NCI-H1092 (cell line): ENCODE measurements at regions not wholly inside any gene's neighbourhood (a gene's known extent, or its start where the extent isn't known, plus 50 kb on each side); places are given as distances from the start of the nearest gene placed in this dataset.
"Not testable (repeated sequence)": the region's sequence is repeated elsewhere in the genome, so short reads cannot be mapped to it uniquely, and the experiment has no call there.

Experiments used
- DNase-seq: peaks from one replicate; lab custom pipeline; 2025; lab: John Stamatoyannopoulos, UW

DNA sequence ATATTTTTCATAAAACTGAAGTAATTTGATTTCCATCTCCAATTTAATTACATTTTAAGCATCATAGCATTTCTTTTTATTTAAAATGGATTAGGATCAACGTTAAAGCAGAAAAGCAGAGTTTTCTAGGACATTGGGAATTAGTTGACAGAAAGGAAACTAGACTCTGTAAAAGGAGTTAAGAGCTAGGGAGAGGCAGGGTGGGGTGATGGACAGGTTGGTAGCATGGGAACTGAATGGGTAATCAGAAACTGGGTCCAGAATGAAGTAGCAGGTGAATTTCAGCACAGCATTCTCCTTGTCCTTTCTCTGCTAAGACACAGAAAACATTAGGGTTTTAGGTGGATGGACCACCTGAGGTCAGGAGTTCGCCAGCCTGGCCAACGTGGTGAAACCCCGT lies 97.6 kb downstream of the ANAPC4 start:
- no peak for DNase-seq

DNA sequence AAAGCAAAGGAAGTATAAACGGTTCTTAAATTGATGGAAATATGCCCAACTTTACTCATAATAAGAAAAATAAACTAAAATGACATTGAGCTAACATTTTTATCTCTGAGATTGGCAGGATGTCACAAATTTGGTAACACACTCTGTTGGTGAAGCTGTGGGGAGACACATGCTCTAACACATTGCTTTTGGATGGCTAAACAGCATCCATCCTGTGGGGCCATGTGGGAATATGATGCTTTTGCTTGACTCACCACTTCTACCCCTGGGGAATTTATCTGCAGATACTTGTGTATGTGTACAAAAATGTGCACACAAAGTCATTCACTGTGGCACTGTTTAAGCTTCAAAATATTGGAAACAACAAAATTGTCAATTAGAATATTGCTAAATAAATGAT lies 100.2 kb downstream of the ANAPC4 start:
- no peak for DNase-seq

DNA sequence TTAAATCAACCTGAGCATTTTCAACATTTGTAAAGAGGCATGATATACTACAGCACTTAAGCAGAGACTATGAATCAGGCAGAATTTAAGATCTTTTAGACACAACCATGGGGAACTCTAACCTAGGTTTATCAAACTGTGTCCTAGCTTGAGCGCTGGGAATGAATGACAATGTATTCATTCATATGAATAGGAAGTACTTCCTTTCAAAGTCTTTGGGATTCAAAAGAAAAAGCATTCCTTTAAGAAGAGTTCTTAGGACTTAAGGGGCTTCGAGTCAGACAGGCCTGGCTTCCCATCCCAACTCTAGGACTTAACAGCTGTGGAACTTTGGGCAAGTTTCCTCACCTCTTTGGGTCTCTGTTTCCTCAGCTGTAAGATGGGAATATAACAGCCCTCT lies 104.6 kb downstream of the ANAPC4 start:
- no peak for DNase-seq

DNA sequence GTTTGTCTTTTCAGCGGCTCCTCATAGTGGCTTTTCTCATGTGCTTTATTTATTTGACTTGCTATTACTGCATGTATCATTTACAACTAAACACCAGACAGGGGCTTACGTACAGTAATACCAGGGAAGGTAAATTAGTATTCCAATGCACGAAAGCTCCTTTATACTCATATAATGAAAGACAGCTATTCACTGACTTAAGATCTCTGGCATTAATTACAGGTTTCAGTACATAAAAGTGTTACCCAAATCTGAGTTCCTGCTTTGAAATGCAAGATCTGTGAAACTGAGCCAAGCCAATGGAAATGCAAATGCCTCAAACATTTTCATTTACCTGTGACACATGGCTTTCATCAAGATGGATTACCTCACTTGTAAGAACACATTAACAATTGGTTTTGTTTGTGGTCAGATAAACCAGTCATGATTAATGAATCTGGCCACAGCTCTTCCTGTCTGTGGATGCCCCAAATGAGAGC lies 107.2 kb downstream of the ANAPC4 start:
- no peak for DNase-seq

DNA sequence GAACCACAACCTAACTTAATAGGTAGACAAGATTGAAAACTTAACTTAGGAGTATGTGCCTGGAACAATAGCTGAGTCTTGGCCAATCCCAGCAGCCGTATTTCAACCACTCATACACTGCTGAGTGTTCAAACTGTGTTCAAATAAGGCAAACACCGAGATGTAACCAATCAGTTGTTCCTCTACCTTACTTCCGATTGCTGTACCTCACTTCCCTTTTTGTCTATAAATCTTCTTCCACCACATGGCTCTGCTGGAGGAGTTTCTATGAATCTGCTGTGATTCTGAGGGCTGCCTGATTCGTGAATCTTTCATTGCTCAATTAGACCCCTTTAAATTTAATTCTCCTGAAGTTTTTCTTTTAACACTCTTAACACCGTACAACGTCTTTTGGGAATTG lies 108.0 kb downstream of the ANAPC4 start:
- no peak for DNase-seq

DNA sequence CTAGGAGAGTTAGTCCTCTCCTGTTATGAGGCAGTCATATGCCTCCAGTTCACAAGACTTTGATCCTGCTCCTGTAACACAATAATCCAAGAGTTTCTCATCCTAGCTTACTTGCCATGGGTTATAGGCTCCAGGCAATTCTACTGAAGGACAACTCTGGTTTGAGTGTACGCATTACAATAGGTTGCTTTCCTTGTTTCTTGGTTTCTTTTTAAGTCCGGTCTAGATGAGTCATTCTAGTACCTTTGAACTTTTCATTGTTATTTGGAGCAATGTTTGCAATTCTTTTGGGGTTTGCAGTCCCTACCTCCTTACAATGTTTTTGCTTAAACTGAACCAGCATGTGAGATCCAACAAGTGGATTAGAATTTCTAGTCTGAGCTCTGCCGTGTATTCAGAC lies 109.1 kb downstream of the ANAPC4 start:
- no peak for DNase-seq

DNA sequence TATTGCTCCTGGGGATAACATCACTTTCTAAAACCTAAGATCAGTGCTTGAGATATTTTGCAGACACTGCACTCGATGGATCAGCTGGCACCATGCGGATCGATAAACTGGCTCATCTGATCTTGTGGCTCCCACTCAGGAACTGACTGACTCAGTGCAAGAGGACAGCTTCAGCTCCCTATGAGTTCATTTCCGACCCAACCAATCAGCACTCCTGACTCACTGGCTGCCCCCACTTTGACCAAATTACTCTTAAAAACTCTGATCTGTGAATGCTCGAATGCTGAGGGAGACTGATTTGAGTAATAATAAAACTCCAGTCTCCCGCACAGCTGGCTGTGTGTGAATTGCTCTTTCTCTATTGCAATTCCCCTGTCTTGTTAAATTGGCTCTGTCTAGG lies 110.1 kb downstream of the ANAPC4 start:
- DNase-seq = no peak

DNA sequence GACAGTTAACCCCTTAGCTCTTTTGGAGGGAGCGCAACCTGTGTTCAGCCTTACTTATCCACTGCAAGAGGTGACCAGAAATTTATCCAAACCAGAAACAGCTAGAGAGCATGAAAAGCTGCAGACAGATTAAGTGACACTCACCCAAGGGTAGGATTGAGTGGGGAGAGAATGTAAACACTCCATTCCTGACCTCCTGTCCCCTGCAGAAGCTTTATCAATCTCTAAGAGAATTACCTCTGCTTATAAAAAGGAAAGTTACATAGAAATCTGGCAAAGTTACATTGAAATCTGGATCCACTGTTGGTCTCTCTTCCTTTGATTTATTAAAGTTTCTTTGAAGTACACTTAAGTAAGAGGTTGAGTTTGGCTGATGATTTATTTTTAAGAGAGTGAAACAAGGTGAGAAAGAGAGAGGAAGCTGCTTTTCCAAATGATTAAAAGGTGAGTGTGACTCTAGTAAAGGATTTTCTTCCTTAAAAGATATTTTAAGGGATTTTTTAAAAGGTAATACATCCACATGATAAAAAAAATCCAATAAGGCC lies 112.3 kb downstream of the ANAPC4 start:
- no peak for DNase-seq

DNA sequence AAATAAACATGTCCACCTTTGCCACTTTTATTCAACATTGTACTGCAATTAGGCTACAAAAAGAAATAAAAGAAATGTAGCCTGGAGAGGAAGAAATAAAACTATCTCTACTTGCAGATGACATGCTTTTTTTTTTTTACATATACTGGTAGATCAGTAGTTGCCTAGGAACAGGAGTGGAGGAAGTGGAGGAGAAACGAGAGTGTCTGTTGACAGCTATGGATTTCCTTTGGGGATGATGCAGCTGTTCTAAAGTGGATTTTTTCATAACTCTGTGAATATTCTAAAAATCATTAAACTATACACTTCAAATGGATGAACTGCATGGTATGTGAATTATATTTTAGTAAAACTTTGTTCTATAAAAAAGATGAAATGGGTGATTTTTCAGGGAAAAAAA lies 116.4 kb downstream of the ANAPC4 start:
- no peak for DNase-seq

DNA sequence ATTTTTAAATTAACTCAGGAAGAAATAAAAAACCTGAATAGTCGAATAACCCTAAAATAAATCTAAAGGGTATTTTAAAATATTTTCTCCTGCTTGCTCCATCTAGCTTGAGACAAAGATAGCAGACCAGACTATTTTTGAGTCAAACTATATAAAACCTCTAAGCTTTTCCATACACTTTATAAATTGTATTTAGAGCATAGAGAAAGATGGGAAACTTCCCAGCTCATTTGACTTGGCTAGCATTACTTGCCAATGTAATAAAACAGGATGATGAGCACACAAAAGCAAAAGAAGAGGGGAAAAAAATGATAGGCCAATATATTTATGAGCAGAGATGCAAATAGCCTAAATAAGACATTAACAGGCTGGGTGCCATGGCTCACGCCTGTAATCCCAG lies 117.1 kb downstream of the ANAPC4 start:
- DNase-seq = no peak

DNA sequence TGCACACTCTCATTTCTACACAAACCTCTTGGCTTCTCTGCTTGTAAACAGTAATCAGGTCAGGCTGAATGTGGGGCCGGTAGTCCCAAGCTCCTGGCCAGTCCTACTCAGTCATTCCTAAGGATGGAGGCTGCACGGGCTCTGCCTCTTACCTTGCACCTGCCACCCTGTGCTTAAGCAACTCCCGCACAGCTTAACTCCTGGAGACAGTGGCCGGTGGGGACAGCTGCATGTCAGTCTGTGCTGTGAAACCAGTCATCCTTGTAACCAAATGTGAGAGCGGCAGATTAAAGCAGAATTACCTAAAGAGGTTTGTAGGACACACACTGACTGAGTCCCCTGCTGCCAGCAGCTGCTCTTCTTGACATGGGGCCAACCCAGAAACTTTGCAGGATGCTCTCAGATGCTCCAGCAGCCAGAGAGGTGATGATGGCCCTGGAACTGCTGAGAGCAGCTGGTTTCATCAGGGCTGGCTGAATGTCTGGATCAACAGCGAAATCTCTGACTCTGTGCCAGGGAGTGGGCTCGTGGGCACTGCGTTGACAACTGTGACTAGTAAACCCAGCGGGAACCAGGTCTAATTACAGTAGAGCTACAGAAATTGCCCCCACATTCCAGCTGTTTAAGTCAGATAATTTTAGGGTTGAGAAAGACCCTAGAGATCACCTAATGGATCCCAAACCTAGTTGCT lies 123.7 kb downstream of the ANAPC4 start:
- DNase-seq = peak; percentile 88

DNA sequence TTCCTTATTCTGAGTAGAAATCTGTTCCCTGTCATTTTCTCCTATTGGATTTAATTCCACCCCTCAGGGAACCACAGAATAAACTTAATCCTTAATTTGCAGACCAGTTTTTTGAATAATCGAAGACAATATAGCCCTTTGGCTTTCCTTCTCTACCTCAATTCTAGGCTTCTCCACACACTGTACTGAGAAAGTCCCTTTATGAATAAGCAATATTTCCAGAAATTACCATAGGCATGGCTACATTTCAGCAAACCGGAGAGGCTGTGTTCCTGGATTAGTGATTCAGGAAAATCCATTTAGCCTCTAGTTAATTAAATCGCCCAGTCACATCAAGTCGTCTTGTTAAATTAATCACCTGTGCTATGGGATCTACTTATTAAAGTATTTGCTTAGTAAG lies 125.1 kb downstream of the ANAPC4 start:
- no peak for DNase-seq

DNA sequence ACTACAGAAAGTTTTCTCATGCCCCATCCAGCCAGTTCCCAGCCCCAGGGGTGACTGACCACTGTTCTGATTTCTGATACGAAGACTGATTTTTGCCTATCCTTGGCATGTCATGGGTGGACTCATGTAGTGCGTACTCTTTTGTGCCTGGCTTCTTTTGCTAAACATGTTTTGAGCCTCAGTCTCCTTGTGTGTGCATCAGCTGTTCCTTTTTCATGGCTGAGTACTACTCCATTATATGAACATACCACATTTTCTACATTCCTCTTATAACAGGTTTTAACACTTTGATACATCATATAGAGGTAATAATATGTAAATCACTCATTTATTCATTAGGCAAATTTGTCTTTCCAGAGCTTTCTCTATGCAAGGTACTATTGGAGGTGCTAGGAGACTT lies 126.7 kb downstream of the ANAPC4 start:
- DNase-seq = no peak

DNA sequence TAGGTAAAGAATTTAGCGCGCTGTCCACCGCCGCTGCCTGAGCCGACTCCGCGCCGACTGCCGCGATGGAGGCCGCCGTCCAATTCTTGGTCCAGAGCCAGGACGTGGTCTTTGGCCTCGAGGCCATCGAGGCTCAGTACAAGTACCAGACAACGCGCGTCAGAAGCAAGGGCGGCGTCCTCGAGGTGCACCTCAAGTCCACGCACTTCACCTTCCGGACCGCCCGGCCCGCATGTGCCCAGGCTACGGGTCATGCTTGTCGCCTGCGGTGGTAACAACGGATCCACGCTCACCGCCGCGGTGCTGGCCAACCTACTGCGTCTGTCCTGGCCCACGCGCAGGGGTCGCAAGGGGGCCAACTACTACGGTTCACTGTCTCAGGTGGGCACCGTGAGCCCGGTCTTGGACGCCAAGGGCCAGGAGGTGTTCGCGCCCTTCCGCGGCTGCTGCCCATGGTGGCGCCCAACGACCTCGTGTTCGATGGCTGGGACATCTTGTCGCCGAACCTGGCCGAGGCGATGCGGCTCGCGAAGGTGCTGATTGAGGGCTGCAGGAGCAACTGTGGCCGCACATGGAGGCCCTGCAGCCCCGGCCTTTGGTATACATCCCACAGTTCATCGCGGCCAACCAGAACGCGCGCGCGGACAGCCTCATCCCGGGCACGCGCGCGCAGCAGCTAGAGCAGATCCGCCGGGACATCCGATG lies 128.0 kb downstream of the ANAPC4 start:
- no peak for DNase-seq

DNA sequence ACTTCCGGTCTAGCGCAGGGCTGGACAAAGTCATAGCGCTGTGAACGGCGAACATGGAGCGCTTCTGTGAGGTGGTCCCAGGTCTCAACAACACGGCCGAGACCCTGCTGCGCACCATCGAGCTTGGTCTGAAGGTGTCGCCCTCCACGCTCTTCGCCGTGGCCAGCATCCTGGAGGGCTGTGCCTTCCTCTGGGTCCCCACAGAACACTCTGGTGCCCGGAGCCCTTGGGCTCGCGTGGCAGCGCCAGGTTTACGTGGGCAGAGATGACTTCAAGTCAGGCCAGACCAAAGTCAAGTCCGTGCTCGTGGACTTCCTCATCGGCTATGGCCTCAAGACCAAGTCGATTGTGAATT lies 128.6 kb downstream of the ANAPC4 start:
- DNase-seq = no peak

DNA sequence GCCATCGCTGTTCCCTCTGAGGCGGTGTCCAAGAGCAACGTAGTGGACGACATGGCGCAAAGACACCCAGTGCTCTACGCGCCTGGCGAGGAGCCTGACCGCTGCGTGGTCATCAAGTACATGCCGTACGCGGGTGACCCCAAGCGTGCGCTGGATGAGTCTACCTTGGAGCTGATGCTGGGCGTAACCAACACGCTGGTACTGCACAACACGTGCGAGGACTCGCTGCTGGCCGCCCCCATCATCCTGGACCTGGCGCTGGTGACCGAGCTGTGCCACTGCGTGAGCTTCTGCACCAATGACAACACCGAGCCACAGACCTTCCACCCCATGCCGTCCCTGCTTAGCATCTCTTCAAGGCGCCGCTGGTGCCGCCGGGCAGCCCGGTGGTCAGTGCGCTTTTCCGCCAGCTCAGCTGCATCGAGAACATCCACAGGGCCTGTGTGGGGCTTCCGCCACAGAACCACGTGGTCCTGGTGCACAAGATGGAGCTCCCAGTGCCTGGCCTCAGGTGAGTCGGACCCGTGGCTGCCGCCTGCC lies 129.0 kb downstream of the ANAPC4 start:
- DNase-seq = no peak

DNA sequence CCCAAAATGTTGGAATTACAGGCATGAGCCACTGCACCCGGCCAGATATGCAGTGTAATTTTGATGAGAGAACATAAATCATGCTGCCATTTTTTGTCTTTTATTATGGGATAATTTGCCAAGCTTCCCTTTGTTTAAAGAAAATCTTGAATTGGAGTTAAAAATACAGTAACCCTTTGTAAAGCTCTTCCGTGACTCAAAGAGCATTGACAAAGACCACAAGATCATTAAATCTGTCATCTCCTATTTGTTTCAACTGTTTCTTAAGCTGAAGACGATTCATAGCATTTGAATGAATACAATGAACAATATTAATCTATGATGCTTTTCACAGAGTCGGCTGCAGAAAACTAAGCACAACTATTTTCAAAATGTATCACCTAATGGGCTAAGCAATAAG lies 132.6 kb downstream of the ANAPC4 start:
- DNase-seq = no peak

DNA sequence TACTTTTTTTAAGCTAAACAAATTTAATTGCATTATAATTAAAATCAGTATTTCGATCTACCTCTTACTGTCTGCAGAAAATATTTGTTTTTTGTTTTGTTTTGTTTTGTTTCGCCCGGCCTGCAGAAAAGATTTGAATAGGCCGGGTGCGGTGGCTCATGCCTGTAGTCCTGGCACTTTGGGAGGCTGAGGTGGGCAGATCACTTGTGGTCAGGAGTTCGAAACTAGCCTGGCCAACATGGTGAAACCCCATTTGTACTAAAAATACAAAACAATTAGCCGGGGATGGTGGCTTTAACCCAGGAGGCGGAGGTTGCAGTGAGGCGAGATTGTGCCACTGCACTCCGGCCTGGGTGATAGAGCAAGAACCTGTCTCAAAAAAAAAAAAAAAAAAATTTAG lies 134.8 kb downstream of the ANAPC4 start:
- not testable (repeated sequence) for DNase-seq

DNA sequence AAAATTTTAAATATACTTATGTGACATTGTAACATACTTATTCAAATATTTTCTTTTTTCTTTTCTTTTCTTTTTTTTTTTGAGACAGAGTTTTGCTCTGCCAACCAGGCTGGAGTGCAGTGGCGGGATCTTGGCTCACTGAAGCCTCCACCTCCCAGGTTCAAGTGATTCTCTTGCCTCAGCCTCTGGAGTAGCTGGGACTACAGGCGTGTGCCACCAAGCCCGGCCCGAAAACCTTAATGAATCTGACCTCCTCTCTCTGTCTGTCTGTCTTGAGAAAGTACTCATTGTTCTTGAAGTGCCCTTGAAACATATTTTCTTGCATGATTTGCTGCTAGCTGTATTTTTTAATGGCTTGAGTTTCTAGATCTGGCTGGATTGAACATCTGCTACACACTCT lies 136.8 kb downstream of the ANAPC4 start:
- no peak for DNase-seq

DNA sequence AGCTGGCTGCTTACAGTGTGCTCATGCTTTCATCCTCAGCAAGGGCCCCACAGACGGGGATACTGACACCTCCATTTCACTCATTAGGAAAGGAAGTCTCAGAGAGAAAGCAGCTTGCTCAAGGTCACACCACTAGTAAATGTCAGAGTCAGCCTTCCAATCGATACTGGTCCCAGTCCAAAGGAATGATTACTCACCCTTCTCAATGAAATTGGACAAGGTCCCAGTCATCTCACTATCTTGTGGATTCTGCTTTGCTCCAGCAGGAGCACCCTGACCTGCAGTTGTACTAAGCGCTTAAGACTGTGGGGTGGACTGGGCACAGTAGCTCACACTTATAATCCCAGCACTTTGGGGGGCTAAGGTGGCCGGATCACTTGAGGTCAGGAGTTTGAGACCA lies 132.2 kb upstream of the SLC34A2 start:
- DNase-seq = no peak

DNA sequence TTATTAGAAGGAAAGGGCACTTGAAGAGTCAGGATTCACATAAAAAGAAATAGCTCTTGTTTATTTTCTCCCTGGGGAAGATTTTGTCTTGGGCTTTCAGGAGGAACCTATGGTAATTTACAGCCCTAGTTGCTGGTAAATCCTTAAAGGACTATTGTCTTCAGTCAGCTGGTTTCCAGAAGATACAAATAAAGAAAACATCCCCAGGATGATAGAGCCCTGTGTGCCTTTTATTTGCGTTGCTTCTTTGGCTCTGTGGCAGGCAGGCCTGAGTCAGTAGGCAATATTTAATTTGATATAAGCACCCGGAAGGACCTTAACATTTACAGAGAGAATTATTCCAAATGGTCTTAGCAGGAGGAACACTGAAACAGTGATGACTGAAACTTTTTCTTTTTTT lies 131.0 kb upstream of the SLC34A2 start:
- DNase-seq = no peak

DNA sequence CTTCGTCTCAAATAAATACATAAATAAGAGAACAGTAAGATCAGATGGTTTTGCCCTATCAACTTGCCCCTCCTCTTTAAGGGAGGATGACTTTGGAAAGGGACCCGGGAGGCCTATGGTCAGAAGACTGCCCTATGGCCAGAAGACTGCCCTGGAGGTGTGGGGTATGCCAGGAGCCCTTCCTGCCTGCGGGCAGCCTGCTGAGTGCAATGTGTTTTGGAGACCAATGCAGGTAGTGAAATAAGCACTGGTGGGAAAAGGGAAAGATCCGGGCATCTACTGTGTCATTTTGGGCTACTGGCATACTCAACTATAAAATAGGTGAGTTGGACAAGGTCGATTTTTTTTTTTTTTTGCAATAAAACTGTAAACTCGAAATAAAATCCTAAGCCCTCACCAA lies 129.8 kb upstream of the SLC34A2 start:
- no peak for DNase-seq

DNA sequence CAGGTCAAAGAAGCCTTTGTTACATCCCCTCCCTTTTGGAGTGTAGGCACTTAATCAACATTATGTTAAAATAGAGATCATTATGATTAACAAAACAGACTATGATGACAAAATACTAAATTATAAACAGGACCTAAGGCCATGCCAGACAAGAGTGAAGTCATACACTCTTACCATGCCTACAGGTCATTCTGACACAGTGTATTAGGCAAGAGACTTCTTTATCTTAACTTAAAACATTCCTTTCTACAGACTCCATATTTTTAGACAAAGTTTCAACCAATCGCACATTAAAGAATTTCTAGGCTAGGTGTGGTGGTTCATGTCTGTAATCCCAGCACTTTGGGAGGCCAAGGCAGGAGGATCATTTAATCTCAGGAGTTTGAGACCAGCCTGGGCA lies 128.6 kb upstream of the SLC34A2 start:
- DNase-seq = no peak
